ENCODE measurements at regions not wholly inside any gene's neighbourhood (a gene's known extent, or its start where the extent isn't known, plus 50 kb on each side); places are given as distances from the start of the nearest gene placed in this dataset.

DNA sequence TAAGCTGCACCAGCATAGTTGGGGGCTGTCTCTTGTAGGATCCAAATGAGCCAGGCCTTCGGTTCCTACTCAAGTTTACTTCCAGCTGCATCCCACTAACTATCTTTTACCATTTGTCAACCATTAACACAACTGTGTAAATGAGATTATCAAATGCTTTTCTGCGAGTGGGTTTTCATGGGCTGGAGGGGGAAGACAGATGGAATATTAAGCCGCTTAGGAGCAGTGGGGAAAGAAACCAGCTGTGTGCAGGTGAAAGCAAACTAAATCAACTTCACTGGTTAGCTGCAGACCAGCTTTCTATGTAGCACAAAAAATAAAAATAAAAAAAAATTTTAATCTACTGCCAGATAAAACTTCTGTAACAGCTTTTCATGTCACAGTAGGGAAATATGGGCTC lies 100.8 kb upstream of the FOXN2 start:
- Histone ChIP-seq H3K27me3 (ENCODE audit: low read depth) (no peaks in the 10 kb centered on the region), H3K4me3 (no peak overlapping the region), H3K36me3 (no peaks in the 10 kb centered on the region), H3K4me1 (peaks cover 13% of the 10 kb centered on the region), H3K27ac (no peak overlapping the region), H3K9me3 (no peaks in the 10 kb centered on the region)
- intact Hi-C loops (cut with DNase I) = no loop called here
- DNase-seq = no peak
- ATAC-seq = no peak
- TF ChIP-seq, protein P1, sequence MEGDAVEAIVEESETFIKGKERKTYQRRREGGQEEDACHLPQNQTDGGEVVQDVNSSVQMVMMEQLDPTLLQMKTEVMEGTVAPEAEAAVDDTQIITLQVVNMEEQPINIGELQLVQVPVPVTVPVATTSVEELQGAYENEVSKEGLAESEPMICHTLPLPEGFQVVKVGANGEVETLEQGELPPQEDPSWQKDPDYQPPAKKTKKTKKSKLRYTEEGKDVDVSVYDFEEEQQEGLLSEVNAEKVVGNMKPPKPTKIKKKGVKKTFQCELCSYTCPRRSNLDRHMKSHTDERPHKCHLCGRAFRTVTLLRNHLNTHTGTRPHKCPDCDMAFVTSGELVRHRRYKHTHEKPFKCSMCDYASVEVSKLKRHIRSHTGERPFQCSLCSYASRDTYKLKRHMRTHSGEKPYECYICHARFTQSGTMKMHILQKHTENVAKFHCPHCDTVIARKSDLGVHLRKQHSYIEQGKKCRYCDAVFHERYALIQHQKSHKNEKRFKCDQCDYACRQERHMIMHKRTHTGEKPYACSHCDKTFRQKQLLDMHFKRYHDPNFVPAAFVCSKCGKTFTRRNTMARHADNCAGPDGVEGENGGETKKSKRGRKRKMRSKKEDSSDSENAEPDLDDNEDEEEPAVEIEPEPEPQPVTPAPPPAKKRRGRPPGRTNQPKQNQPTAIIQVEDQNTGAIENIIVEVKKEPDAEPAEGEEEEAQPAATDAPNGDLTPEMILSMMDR (IDR thresholded peaks at IDR 0.05) = no peak

DNA sequence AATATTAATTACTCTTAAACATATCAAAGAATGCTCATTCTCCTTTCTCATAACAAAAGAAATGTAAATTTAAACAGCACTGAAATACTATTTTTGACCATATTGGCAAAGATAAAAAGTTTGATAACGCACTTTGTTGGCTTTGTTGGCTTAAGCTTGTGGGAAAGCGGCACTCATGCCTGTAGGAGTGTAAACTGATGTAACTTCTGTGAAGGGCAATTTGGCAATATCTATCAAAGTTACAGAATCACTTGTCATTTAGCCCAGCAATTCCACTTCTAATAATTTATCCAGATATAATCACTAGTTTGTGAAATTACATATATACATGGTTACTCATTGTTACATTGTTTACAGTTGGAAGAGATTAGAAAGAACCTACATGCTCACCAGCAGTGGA lies 96.3 kb upstream of the FOXN2 start:
- Histone ChIP-seq H3K9me3 (no peaks in the 10 kb centered on the region), H3K4me1 (peaks cover 4% of the 10 kb centered on the region), H3K27me3 (ENCODE audit: low read depth) (no peaks in the 10 kb centered on the region), H3K36me3 (no peaks in the 10 kb centered on the region), H3K4me3 (no peak overlapping the region), H3K27ac (no peak overlapping the region)
- no peak for ATAC-seq
- no peak for DNase-seq
- intact Hi-C loops (cut with DNase I) = no loop called here
- TF ChIP-seq, protein P1 (IDR thresholded peaks at IDR 0.05) = no peak

DNA sequence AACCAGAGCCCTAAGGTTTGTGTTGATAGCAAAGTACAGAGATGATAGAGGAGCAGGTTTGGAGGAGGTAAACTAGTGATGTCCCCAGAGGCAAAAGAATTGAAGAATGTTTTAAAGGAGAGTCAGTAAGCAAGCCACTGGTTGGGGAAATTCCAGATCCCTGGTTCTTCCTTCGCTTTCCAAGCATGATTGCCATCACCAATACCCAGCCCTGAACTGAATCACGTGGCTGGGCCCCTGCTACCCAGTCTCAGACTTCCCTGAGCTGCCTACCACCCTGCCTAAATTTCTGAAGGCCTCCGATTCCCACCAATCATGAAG lies 95.3 kb upstream of the FOXN2 start:
- TF ChIP-seq, protein P1 (IDR thresholded peaks at IDR 0.05) = no peak
- H3K36me3 ChIP-seq = no peaks in the 10 kb centered on the region
- ATAC-seq = no peak
- no peak overlapping the region for H3K4me3 ChIP-seq
- H3K4me1 ChIP-seq = peaks cover 4% of the 10 kb centered on the region
- intact Hi-C loops (cut with DNase I) = no loop called here
- H3K27ac ChIP-seq = no peak overlapping the region
- DNase-seq = no peak
- H3K9me3 ChIP-seq = no peaks in the 10 kb centered on the region
- no peaks in the 10 kb centered on the region for H3K27me3 ChIP-seq (ENCODE audit: low read depth)

DNA sequence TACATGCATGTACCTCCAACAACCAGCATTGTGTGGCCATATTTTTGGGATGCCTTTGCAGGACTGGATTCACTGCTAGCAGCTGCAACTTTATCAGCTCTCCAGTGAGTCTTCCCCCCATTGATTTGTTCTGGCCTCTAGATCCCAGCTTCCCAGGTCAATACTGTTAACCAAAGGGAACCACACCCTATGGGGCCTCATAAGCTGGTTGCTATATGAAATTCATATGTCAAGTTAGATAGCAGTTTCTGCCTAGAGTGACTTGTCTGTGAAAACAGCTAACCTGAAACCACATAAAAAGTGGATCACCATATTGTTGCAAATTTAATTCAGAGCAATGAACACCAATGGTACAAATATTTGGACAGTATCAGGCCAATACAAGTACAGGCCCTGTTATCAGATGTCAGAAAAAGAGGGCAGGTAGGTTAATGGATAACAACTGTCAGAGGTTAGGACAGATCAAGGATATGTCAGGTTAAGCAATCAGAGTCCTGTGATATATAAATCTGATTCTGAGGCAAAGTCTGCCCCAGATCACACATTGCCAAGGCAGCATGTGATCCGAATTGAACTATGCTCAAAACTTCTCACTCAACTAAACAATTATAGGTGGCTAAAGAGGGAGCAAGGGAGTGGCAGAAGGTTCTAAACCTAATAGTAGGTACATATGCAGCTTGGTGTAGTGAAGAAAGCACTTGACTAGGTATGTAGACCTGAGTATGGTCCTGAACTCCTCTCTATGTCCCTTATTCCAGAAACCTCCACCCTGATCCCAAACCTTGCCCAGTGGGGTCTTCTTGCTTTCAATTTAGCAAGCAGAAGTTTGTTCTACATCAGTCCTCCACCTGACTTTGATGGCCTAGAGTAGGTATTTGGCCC lies 94.7 kb upstream of the FOXN2 start:
- no peak for ATAC-seq
- H3K4me3 ChIP-seq = no peak overlapping the region
- H3K27ac ChIP-seq = no peak overlapping the region
- intact Hi-C loops (cut with DNase I) = no loop called here
- no peak for DNase-seq
- H3K4me1 ChIP-seq = peaks cover 4% of the 10 kb centered on the region
- TF ChIP-seq, protein P1 (IDR thresholded peaks at IDR 0.05) = no peak
- no peaks in the 10 kb centered on the region for H3K36me3 ChIP-seq
- no peaks in the 10 kb centered on the region for H3K9me3 ChIP-seq
- H3K27me3 ChIP-seq (ENCODE audit: low read depth) = no peaks in the 10 kb centered on the region

DNA sequence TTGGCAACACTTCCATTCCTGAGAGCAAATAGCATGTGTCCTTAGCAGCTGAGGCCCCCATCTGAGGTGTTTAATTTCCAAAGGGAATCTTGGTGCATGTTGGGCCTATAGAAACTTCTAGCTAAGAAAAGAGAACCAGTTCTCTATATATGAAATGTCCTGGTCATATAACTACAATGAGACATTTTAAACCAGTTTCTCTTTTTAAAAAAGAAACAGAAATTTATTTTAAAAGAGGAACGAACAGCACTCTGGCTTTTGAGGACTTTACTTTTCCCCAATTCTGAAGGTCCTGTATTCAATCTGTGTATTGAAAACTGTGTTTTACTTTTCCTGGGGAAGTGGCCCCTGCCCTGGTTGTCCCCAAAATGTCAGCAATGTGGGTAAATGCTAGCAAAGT lies 94.0 kb upstream of the FOXN2 start:
- intact Hi-C loops (cut with DNase I) = no loop called here
- no peak for DNase-seq
- no peaks in the 10 kb centered on the region for H3K27me3 ChIP-seq (ENCODE audit: low read depth)
- no peaks in the 10 kb centered on the region for H3K9me3 ChIP-seq
- no peak overlapping the region for H3K4me3 ChIP-seq
- peak overlapping the region; percentile 32 for H3K27ac ChIP-seq
- ATAC-seq = no peak
- TF ChIP-seq, protein P1 (IDR thresholded peaks at IDR 0.05) = no peak
- H3K36me3 ChIP-seq = no peaks in the 10 kb centered on the region
- H3K4me1 ChIP-seq = peaks cover 4% of the 10 kb centered on the region
